GM12872 (cell line): ENCODE measurements at regions not wholly inside any gene's neighbourhood (a gene's known extent, or its start where the extent isn't known, plus 50 kb on each side); places are given as distances from the start of the nearest gene placed in this dataset.

Experiments used
- CTCF ChIP-seq: IDR thresholded peaks from 3 replicates; pipeline ENCODE4 v1.5.1; 2011; ENCODE audit warnings: low read depth, mild to moderate bottlenecking, low read length, moderate library complexity; ENCODE audit not compliant: insufficient read depth

- TF ChIP-seq CTCF: no peak
Observed at GRCh38 chr12:91786499-91787272, 359.0 kb downstream of the BTG1 start.

GRCh38 chr12:91785655-91786498, 359.8 kb downstream of the BTG1 start:
- no peak for TF ChIP-seq CTCF

- no peak for TF ChIP-seq CTCF
Observed at GRCh38 chr12:91781114-91781513, 364.5 kb downstream of the BTG1 start.

- no peak for TF ChIP-seq CTCF
Observed at GRCh38 chr12:91778938-91779400, 366.7 kb downstream of the BTG1 start.

- TF ChIP-seq CTCF: no peak
Observed at GRCh38 chr12:91778091-91778832, 367.4 kb downstream of the BTG1 start.

- TF ChIP-seq CTCF: no peak
Observed at GRCh38 chr12:91777268-91777992, 368.2 kb downstream of the BTG1 start.

GRCh38 chr12:91774434-91774921, 371.2 kb downstream of the BTG1 start:
- TF ChIP-seq CTCF: no peak
